Mammary epithelial cell (primary cell): ENCODE measurements at regions not wholly inside any gene's neighbourhood (a gene's known extent, or its start where the extent isn't known, plus 50 kb on each side); places are given as distances from the start of the nearest gene placed in this dataset.

ENCODE experiments used
- CTCF ChIP-seq, 2 donors: IDR thresholded peaks in 1 of 2; conservative IDR thresholded peaks in 1 of 2; 2 replicates each; pipeline ENCODE4 v1.5.1; 2011 to 2012; ENCODE audit warnings: inconsistent platforms in 2 of 2, low read length in 2 of 2, mild to moderate bottlenecking in 2 of 2, control low read depth in 1 of 2, low read depth in 1 of 2; ENCODE audit not compliant: insufficient read depth in 1 of 2; ENCODE audit errors: extremely low read depth in 1 of 2
- EZH2 ChIP-seq: IDR thresholded peaks from 2 replicates; pipeline ENCODE4 v1.6.1; 2012; ENCODE audit warnings: low read length, inconsistent platforms, borderline replicate concordance

GRCh38 chr5:113900141-113900540 lies 386.6 kb downstream of the YTHDC2 start:
- TF ChIP-seq CTCF (conservative IDR thresholded peaks at IDR 0.05 in 1 of 2, IDR thresholded peaks at IDR 0.05 in 1 of 2; ENCODE audit: extremely low read depth in 1 of 2, insufficient read depth in 1 of 2, low read depth in 1 of 2, low read length in 2 of 2) (no peak), EZH2 (no peak)
